ENCODE measurements at regions not wholly inside any gene's neighbourhood (a gene's known extent, or its start where the extent isn't known, plus 50 kb on each side); places are given as distances from the start of the nearest gene placed in this dataset.

GRCh38 chr4:28148221-28148620 is 1287.6 kb downstream of the STIM2 start:
- in situ Hi-C loops (cut with HindIII; ENCODE audit: low pct_unique_long_range_greater_than_20kb, low sequenced_read_pairs): no loop called here
- intact Hi-C loops (cut with micrococcal nuclease; ENCODE audit: unreplicated experiment): no loop called here
- Histone ChIP-seq H3K4me3 (ENCODE audit: low read depth in 2 of 2, low read length in 2 of 2) (no peak overlapping the region), H3K9me3 (ENCODE audit: control insufficient read depth, insufficient read depth, low read depth, low read length) (no peaks in the 10 kb centered on the region), H3K4me1 (ENCODE audit: control insufficient read depth, insufficient read depth, low read length) (no peaks in the 10 kb centered on the region), H3K27ac (ENCODE audit: low read length) (no peak overlapping the region), H3K36me3 (ENCODE audit: control insufficient read depth, insufficient read depth, low read length) (no peaks in the 10 kb centered on the region), H3K27me3 (ENCODE audit: control insufficient read depth, insufficient read depth, low read length) (no peaks in the 10 kb centered on the region)
- ChIA-PET POLR2A (no interaction called here), CTCF (no interaction called here)
- BruUV-seq (replicated peaks): no TSS peak
- DNase-seq (ENCODE audit: low read depth, low spot score): no peak
- ATAC-seq: no peak
- TF ChIP-seq CTCF (IDR thresholded peaks at IDR 0.05) (no peak), POLR2AphosphoS5 (IDR thresholded peaks at IDR 0.05; ENCODE audit: low read depth, low read length) (no peak), SIN3A (IDR thresholded peaks at IDR 0.05; ENCODE audit: borderline replicate concordance, insufficient read depth, low read depth, low read length) (no peak)

GRCh38 chr4:28149762-28150161 is 1289.1 kb downstream of the STIM2 start:
- no peak for ATAC-seq
- no peaks in the 10 kb centered on the region for H3K9me3 ChIP-seq (ENCODE audit: control insufficient read depth, insufficient read depth, low read depth, low read length)
- no peak for TF ChIP-seq SIN3A (IDR thresholded peaks at IDR 0.05; ENCODE audit: borderline replicate concordance, insufficient read depth, low read depth, low read length)
- TF ChIP-seq TCF7L2 (IDR thresholded peaks at IDR 0.05; ENCODE audit: low read depth, low read length): no peak
- no peak for TF ChIP-seq POLR2AphosphoS5 (IDR thresholded peaks at IDR 0.05; ENCODE audit: low read depth, low read length)
- no peak for TF ChIP-seq CTCF (IDR thresholded peaks at IDR 0.05)
- no peak for TF ChIP-seq REST (IDR thresholded peaks at IDR 0.05; ENCODE audit: insufficient read depth in 1 of 2, low read depth in 2 of 2, low read length in 1 of 2)
- ChIA-PET POLR2A (no interaction called here), CTCF (no interaction called here)
- H3K4me1 ChIP-seq (ENCODE audit: control insufficient read depth, insufficient read depth, low read length): no peaks in the 10 kb centered on the region
- in situ Hi-C loops (cut with HindIII; ENCODE audit: low pct_unique_long_range_greater_than_20kb, low sequenced_read_pairs) (no loop called here), intact Hi-C loops (cut with micrococcal nuclease; ENCODE audit: unreplicated experiment) (no loop called here)
- H3K36me3 ChIP-seq (ENCODE audit: control insufficient read depth, insufficient read depth, low read length): no peaks in the 10 kb centered on the region
- no TSS peak for BruUV-seq (replicated peaks)
- H3K27me3 ChIP-seq (ENCODE audit: control insufficient read depth, insufficient read depth, low read length): no peaks in the 10 kb centered on the region
- no peak overlapping the region for H3K4me3 ChIP-seq (ENCODE audit: low read depth in 2 of 2, low read length in 2 of 2)
- DNase-seq (ENCODE audit: low read depth, low spot score): no peak
- no peak overlapping the region for H3K27ac ChIP-seq (ENCODE audit: low read length)

- no peaks in the 10 kb centered on the region for H3K9me3 ChIP-seq (ENCODE audit: control insufficient read depth, insufficient read depth, low read depth, low read length)
- no TSS peak for BruUV-seq (replicated peaks)
- no peaks in the 10 kb centered on the region for H3K36me3 ChIP-seq (ENCODE audit: control insufficient read depth, insufficient read depth, low read length)
- intact Hi-C loops (cut with micrococcal nuclease; ENCODE audit: unreplicated experiment) (no loop called here), in situ Hi-C loops (cut with HindIII; ENCODE audit: low pct_unique_long_range_greater_than_20kb, low sequenced_read_pairs) (no loop called here)
- DNase-seq (ENCODE audit: low read depth, low spot score): no peak
- no peaks in the 10 kb centered on the region for H3K27me3 ChIP-seq (ENCODE audit: control insufficient read depth, insufficient read depth, low read length)
- ChIA-PET CTCF (no interaction called here), POLR2A (no interaction called here)
- no peak for ATAC-seq
- no peaks in the 10 kb centered on the region for H3K4me1 ChIP-seq (ENCODE audit: control insufficient read depth, insufficient read depth, low read length)
- TF ChIP-seq REST (IDR thresholded peaks at IDR 0.05; ENCODE audit: insufficient read depth in 1 of 2, low read depth in 2 of 2, low read length in 1 of 2) (no peak), CTCF (IDR thresholded peaks at IDR 0.05) (no peak), POLR2AphosphoS5 (IDR thresholded peaks at IDR 0.05; ENCODE audit: low read depth, low read length) (no peak), SIN3A (IDR thresholded peaks at IDR 0.05; ENCODE audit: borderline replicate concordance, insufficient read depth, low read depth, low read length) (no peak), TCF7L2 (IDR thresholded peaks at IDR 0.05; ENCODE audit: low read depth, low read length) (no peak)
- no peak overlapping the region for H3K27ac ChIP-seq (ENCODE audit: low read length)
- no peak overlapping the region for H3K4me3 ChIP-seq (ENCODE audit: low read depth in 2 of 2, low read length in 2 of 2)
Measured at GRCh38 chr4:28151314-28151713, 1290.7 kb downstream of the STIM2 start.

Measured in Panc1 (cell line).